ENCODE measurements at regions not wholly inside any gene's neighbourhood (a gene's known extent, or its start where the extent isn't known, plus 50 kb on each side); places are given as distances from the start of the nearest gene placed in this dataset.

- Histone ChIP-seq H3K4me3 (ENCODE audit: low read depth in 2 of 2, low read length in 2 of 2) (no peak overlapping the region), H3K27ac (ENCODE audit: low read length) (no peak overlapping the region), H3K36me3 (ENCODE audit: control insufficient read depth, insufficient read depth, low read length) (no peaks in the 10 kb centered on the region), H3K27me3 (ENCODE audit: control insufficient read depth, insufficient read depth, low read length) (no peaks in the 10 kb centered on the region), H3K9me3 (ENCODE audit: control insufficient read depth, insufficient read depth, low read depth, low read length) (no peaks in the 10 kb centered on the region; the same call in 1 of the 2 replicates), H3K4me1 (ENCODE audit: control insufficient read depth, insufficient read depth, low read length) (no peaks in the 10 kb centered on the region)
- POLR2A ChIA-PET = no interaction called here
- in situ Hi-C loops (cut with HindIII; ENCODE audit: low pct_unique_long_range_greater_than_20kb, low sequenced_read_pairs) (no loop called here), intact Hi-C loops (cut with micrococcal nuclease; ENCODE audit: unreplicated experiment) (no loop called here)
- no TSS peak for BruUV-seq (replicated peaks)
- TF ChIP-seq TCF7L2 (IDR thresholded peaks at IDR 0.05; ENCODE audit: low read depth, low read length) = no peak
- no peak for TF ChIP-seq REST (IDR thresholded peaks at IDR 0.05; ENCODE audit: insufficient read depth in 1 of 2, low read depth in 2 of 2, low read length in 1 of 2)
- no peak for TF ChIP-seq CTCF (IDR thresholded peaks at IDR 0.05)
- ATAC-seq (no peak), DNase-seq (ENCODE audit: low read depth, low spot score) (no peak)
- CTCF ChIA-PET = no interaction called here
Measured at GRCh38 chr1:163709636-163710035, 387.9 kb downstream of the NUF2 start.

DNA sequence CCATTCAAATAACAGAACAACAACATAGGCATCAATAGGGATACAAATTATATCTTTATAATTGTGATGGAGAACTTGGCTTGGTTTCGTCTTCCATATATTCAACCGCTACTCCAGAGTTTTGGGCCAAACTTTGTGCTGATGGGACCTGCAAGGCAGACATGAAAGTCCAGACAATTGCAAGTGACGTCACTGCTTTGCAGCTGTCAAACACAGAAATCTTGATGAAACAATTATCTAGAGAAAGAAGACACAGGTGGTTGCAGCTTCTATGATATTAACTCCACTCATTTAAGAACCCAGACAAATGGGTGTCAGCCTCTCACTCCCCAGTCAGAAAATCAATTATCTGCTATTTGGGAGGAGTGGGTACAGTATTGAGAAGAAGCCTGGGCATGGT, 390.6 kb downstream of the NUF2 start:
- in situ Hi-C loops (cut with HindIII; ENCODE audit: low pct_unique_long_range_greater_than_20kb, low sequenced_read_pairs) = no loop called here
- CTCF ChIA-PET = no interaction called here

More for the DNA sequence above, 390.6 kb downstream of the NUF2 start:
- H3K36me3 ChIP-seq (ENCODE audit: control insufficient read depth, insufficient read depth, low read length) = no peaks in the 10 kb centered on the region
- DNase-seq (ENCODE audit: low read depth, low spot score) = no peak
- no peaks in the 10 kb centered on the region for H3K4me1 ChIP-seq (ENCODE audit: control insufficient read depth, insufficient read depth, low read length)
- BruUV-seq (replicated peaks) = no TSS peak
- H3K27me3 ChIP-seq (ENCODE audit: control insufficient read depth, insufficient read depth, low read length) = no peaks in the 10 kb centered on the region
- no peak for ATAC-seq
- no peak overlapping the region for H3K27ac ChIP-seq (ENCODE audit: low read length)
- POLR2A ChIA-PET = no interaction called here
- intact Hi-C loops (cut with micrococcal nuclease; ENCODE audit: unreplicated experiment) = no loop called here
- no peak overlapping the region for H3K4me3 ChIP-seq (ENCODE audit: low read depth in 2 of 2, low read length in 2 of 2)
- TF ChIP-seq POLR2AphosphoS5 (IDR thresholded peaks at IDR 0.05; ENCODE audit: low read depth, low read length) = no peak
- no peak for TF ChIP-seq REST (IDR thresholded peaks at IDR 0.05; ENCODE audit: insufficient read depth in 1 of 2, low read depth in 2 of 2, low read length in 1 of 2)
- TF ChIP-seq SIN3A (IDR thresholded peaks at IDR 0.05; ENCODE audit: borderline replicate concordance, insufficient read depth, low read depth, low read length) = no peak
- no peaks in the 10 kb centered on the region; the same call in 1 of the 2 replicates for H3K9me3 ChIP-seq (ENCODE audit: control insufficient read depth, insufficient read depth, low read depth, low read length)
